Effector memory CD4-positive, alpha-beta T cell (primary cell): ENCODE measurements at regions not wholly inside any gene's neighbourhood (a gene's known extent, or its start where the extent isn't known, plus 50 kb on each side); places are given as distances from the start of the nearest gene placed in this dataset.

Experiments
- DNase-seq, 3 donors: peaks; one replicate each; pipeline ENCODE4 v3.0.0-alpha.2; 2020
- H3K27ac ChIP-seq: 2 replicates; pipeline ENCODE4 v1.7.0; 2013; ENCODE audit warnings: mild to moderate bottlenecking, low read length, moderate library complexity; ENCODE audit not compliant: insufficient read depth, poor library complexity, severe bottlenecking
- H3K27me3 ChIP-seq: replicated peaks from 2 replicates; pipeline ENCODE4 v1.7.0; 2013; ENCODE audit warnings: mild to moderate bottlenecking, low read length; ENCODE audit not compliant: insufficient read depth, control insufficient read depth, poor library complexity, severe bottlenecking
- H3K36me3 ChIP-seq: 2 replicates; pipeline ENCODE4 v1.7.0; 2013; ENCODE audit warnings: mild to moderate bottlenecking, low read length, moderate library complexity; ENCODE audit not compliant: control insufficient read depth, insufficient read depth
- H3K4me1 ChIP-seq: 2 replicates; pipeline ENCODE4 v1.7.0; 2013; ENCODE audit warnings: low read length, mild to moderate bottlenecking; ENCODE audit not compliant: control insufficient read depth, insufficient read depth, poor library complexity, severe bottlenecking
- H3K4me3 ChIP-seq: 2 replicates; pipeline ENCODE4 v1.7.0; 2013; ENCODE audit warnings: low read length, low read depth, mild to moderate bottlenecking; ENCODE audit not compliant: insufficient read depth, poor library complexity, severe bottlenecking
- H3K9me3 ChIP-seq: 2 replicates; pipeline ENCODE4 v1.7.0; 2013; ENCODE audit warnings: mild to moderate bottlenecking, low read length, moderate library complexity; ENCODE audit not compliant: control insufficient read depth

GRCh38 chr10:2438248-2438939, 629.0 kb upstream of the PFKP start:
- no peak for DNase-seq
- Histone ChIP-seq H3K4me1 (no peaks in the 10 kb centered on the region), H3K9me3 (no peaks in the 10 kb centered on the region), H3K4me3 (no peak overlapping the region), H3K36me3 (no peaks in the 10 kb centered on the region), H3K27me3 (no peaks in the 10 kb centered on the region), H3K27ac (no peak overlapping the region)

- H3K27ac ChIP-seq = no peak overlapping the region
- H3K4me1 ChIP-seq = no peaks in the 10 kb centered on the region
- no peaks in the 10 kb centered on the region for H3K36me3 ChIP-seq
- H3K27me3 ChIP-seq = no peaks in the 10 kb centered on the region
- DNase-seq = no peak
- no peak overlapping the region for H3K4me3 ChIP-seq
- no peaks in the 10 kb centered on the region for H3K9me3 ChIP-seq
Observed at GRCh38 chr10:2436933-2437332, 630.4 kb upstream of the PFKP start.

- no peaks in the 10 kb centered on the region for H3K4me1 ChIP-seq
- DNase-seq = no peak
- H3K27me3 ChIP-seq = no peaks in the 10 kb centered on the region
- H3K4me3 ChIP-seq = no peak overlapping the region
- H3K36me3 ChIP-seq = no peaks in the 10 kb centered on the region
- H3K9me3 ChIP-seq = no peaks in the 10 kb centered on the region
- H3K27ac ChIP-seq = no peak overlapping the region
Observed at GRCh38 chr10:2431961-2432360, 635.4 kb upstream of the PFKP start.

- Histone ChIP-seq H3K4me1 (no peaks in the 10 kb centered on the region), H3K27me3 (no peaks in the 10 kb centered on the region)
- no peak for DNase-seq
Observed at GRCh38 chr10:2427412-2427811, 639.9 kb upstream of the PFKP start.

GRCh38 chr10:2425320-2425719, 642.0 kb upstream of the PFKP start:
- Histone ChIP-seq H3K9me3 (no peaks in the 10 kb centered on the region), H3K4me3 (no peak overlapping the region), H3K36me3 (no peaks in the 10 kb centered on the region), H3K27me3 (no peaks in the 10 kb centered on the region), H3K27ac (no peak overlapping the region), H3K4me1 (no peaks in the 10 kb centered on the region)
- DNase-seq = no peak

More at GRCh38 chr10:2427412-2427811, 639.9 kb upstream of the PFKP start:
- Histone ChIP-seq H3K36me3 (no peaks in the 10 kb centered on the region), H3K9me3 (no peaks in the 10 kb centered on the region), H3K27ac (no peak overlapping the region), H3K4me3 (no peak overlapping the region)

- DNase-seq = no peak
- Histone ChIP-seq H3K9me3 (no peaks in the 10 kb centered on the region), H3K27ac (no peak overlapping the region), H3K27me3 (no peaks in the 10 kb centered on the region), H3K4me3 (no peak overlapping the region), H3K36me3 (no peaks in the 10 kb centered on the region), H3K4me1 (no peaks in the 10 kb centered on the region)
Observed at GRCh38 chr10:2414562-2414961, 652.8 kb upstream of the PFKP start.

- no peaks in the 10 kb centered on the region for H3K27me3 ChIP-seq
- DNase-seq = no peak
- no peaks in the 10 kb centered on the region for H3K36me3 ChIP-seq
- H3K4me1 ChIP-seq = no peaks in the 10 kb centered on the region
- H3K9me3 ChIP-seq = no peaks in the 10 kb centered on the region
- H3K4me3 ChIP-seq = no peak overlapping the region
- no peak overlapping the region for H3K27ac ChIP-seq
Observed at GRCh38 chr10:2414039-2414438, 653.3 kb upstream of the PFKP start.

GRCh38 chr10:2410049-2410448, 657.3 kb upstream of the PFKP start:
- no peaks in the 10 kb centered on the region for H3K9me3 ChIP-seq
- H3K4me1 ChIP-seq = no peaks in the 10 kb centered on the region
- H3K4me3 ChIP-seq = no peak overlapping the region
- H3K27ac ChIP-seq = no peak overlapping the region
- DNase-seq = no peak
- no peaks in the 10 kb centered on the region for H3K27me3 ChIP-seq
- H3K36me3 ChIP-seq = no peaks in the 10 kb centered on the region

DNA sequence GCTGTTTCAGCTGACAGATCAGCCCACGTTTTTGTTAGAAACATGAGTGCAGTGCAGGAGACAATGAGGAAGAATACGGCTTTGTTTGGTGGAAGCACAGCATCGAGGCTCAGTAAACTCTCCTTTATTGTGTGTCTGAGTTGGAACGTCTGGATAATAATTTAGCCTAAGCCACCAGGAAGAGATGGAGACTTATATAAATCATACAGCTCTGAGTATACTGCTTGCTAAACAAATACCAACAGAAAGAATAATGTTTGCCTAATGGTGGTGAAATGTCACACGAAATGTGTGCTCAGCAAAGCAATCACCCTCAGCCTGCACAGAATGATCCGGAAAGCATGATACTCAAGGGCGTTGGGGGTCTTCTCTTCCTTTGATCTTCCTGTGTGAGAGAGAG, 664.1 kb upstream of the ADARB2 start:
- Histone ChIP-seq H3K9me3 (no peaks in the 10 kb centered on the region), H3K4me1 (no peaks in the 10 kb centered on the region), H3K4me3 (no peak overlapping the region), H3K27me3 (no peaks in the 10 kb centered on the region), H3K36me3 (no peaks in the 10 kb centered on the region), H3K27ac (no peak overlapping the region)
- no peak for DNase-seq

GRCh38 chr10:2399482-2399881, 662.2 kb upstream of the ADARB2 start:
- Histone ChIP-seq H3K9me3 (no peaks in the 10 kb centered on the region), H3K4me1 (no peaks in the 10 kb centered on the region), H3K4me3 (no peak overlapping the region), H3K36me3 (no peaks in the 10 kb centered on the region), H3K27me3 (no peaks in the 10 kb centered on the region), H3K27ac (no peak overlapping the region)
- DNase-seq = no peak
